Erythroblast (primary cell): ENCODE measurements at regions not wholly inside any gene's neighbourhood (a gene's known extent, or its start where the extent isn't known, plus 50 kb on each side); places are given as distances from the start of the nearest gene placed in this dataset.

Source experiments
- GATA1 ChIP-seq: IDR thresholded peaks from 2 replicates; pipeline ENCODE4 v1.6.1; 2011; ENCODE audit warnings: low read depth, mild to moderate bottlenecking, control low read depth, low read length, moderate library complexity
- POLR2A ChIP-seq: IDR thresholded peaks from 2 replicates; pipeline ENCODE4 v1.6.1; 2011; ENCODE audit warnings: mild to moderate bottlenecking, low read length

DNA sequence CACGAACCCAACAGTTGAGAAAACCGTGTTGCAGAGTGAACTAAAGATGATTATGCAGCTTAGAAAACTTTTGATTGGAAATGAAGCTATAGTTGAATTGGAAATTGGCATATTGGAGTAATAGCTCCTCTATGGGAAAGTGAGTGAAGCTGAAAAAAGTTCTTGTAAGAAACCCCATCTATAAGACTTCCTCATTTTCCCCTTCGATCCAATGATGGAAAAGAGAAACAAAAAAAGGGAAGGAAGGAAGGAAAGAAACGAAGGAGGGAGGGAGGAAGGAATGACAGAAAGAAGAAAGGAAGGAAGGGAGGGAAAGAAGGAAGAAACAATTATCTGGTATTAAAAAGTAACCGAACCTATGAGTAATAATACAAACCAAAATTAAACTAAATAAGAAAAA lies 791.8 kb upstream of the NR2F2 start:
- no peak for TF ChIP-seq POLR2A
- no peak for TF ChIP-seq GATA1
